ENCODE measurements at regions not wholly inside any gene's neighbourhood (a gene's known extent, or its start where the extent isn't known, plus 50 kb on each side); places are given as distances from the start of the nearest gene placed in this dataset.

DNA sequence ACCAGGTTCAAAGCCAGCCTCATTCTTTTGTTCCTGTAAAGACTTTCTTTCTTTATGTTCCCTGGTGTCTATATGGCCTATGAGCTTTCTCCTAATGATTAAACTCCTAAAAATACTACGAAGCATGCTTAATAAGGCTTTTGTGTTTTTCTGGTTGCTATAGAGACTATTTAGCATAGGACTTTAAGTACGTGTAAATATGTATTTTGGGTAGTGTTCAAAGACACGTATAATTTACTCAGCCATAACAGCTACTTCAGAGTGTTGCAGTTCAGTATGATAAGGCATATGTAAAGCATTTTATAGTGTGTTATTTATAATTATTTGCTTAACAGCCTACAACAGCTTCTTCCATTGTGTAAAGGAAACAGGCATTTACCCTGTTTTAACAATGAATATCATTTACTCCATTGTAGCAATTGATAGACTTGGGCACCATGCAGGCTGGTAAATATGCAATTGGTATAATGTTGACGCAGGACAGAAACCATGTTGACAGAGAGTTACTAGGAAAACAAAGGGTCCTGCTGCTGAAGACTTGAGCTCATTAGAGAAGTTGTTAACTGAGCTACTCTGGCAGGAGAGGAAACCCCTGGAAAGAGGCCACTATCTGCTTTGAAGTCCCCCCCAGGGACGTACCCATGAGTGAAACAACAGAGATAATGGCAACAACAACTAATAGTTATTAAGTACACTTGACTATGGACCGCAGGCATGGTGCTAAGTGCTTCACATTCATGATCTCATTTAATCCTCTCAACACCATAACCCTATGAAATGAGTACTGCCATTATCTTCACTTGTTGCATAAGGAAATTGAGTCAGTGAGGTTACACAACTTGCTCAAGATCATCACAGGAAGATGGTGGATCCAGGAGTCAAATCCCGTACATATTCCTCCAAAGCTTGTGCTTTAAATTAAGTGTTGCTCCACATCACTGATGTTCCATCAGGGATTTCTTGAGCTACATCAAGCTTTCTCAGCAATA lies 342.2 kb upstream of the DYNLRB2 start:
- H3K27ac Mint-ChIP-seq (ENCODE audit: unreplicated experiment): peak overlapping the region; percentile 92
- H3K4me1 Mint-ChIP-seq (ENCODE audit: unreplicated experiment): peaks cover 22% of the 10 kb centered on the region
- DNase-seq (ENCODE audit: extremely low spot score, unreplicated experiment): no peak
- no peak overlapping the region for H3K4me3 Mint-ChIP-seq (ENCODE audit: unreplicated experiment)
- H3K27me3 Mint-ChIP-seq (ENCODE audit: unreplicated experiment): no peaks in the 10 kb centered on the region
- H3K9me3 Mint-ChIP-seq (ENCODE audit: unreplicated experiment): no peaks in the 10 kb centered on the region
- H3K36me3 Mint-ChIP-seq (ENCODE audit: unreplicated experiment): no peaks in the 10 kb centered on the region
- TF ChIP-seq, protein P1, sequence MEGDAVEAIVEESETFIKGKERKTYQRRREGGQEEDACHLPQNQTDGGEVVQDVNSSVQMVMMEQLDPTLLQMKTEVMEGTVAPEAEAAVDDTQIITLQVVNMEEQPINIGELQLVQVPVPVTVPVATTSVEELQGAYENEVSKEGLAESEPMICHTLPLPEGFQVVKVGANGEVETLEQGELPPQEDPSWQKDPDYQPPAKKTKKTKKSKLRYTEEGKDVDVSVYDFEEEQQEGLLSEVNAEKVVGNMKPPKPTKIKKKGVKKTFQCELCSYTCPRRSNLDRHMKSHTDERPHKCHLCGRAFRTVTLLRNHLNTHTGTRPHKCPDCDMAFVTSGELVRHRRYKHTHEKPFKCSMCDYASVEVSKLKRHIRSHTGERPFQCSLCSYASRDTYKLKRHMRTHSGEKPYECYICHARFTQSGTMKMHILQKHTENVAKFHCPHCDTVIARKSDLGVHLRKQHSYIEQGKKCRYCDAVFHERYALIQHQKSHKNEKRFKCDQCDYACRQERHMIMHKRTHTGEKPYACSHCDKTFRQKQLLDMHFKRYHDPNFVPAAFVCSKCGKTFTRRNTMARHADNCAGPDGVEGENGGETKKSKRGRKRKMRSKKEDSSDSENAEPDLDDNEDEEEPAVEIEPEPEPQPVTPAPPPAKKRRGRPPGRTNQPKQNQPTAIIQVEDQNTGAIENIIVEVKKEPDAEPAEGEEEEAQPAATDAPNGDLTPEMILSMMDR (IDR thresholded peaks at IDR 0.05): no peak

DNA sequence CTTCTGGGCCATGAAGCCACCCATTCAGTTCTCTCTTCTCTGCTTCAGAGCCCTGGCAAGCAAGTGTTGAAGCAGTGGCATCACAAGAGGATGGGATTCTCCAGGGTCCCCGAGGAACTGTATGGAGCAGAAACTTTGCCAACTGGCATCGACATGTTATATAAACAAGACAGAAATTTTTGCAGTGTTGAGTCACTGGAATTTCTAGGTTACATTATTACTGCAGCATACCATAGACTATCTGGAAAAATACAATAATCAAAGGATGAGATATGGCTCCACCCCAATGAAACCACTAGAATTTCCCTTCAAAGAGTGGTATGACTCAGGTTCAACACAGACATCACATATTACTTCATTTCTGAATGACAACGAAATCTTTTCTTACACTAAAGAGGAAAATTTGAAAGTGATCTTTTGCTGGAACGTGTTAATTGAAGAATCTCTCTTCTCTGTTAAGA lies 343.0 kb upstream of the DYNLRB2 start:
- H3K27me3 Mint-ChIP-seq (ENCODE audit: unreplicated experiment): no peaks in the 10 kb centered on the region
- no peak for DNase-seq (ENCODE audit: extremely low spot score, unreplicated experiment)
- H3K4me3 Mint-ChIP-seq (ENCODE audit: unreplicated experiment): no peak overlapping the region
- peak overlapping the region; percentile 92 for H3K27ac Mint-ChIP-seq (ENCODE audit: unreplicated experiment)
- H3K4me1 Mint-ChIP-seq (ENCODE audit: unreplicated experiment): peaks cover 16% of the 10 kb centered on the region
- TF ChIP-seq, protein P1 (IDR thresholded peaks at IDR 0.05): no peak
- H3K9me3 Mint-ChIP-seq (ENCODE audit: unreplicated experiment): no peaks in the 10 kb centered on the region
- H3K36me3 Mint-ChIP-seq (ENCODE audit: unreplicated experiment): no peaks in the 10 kb centered on the region

DNA sequence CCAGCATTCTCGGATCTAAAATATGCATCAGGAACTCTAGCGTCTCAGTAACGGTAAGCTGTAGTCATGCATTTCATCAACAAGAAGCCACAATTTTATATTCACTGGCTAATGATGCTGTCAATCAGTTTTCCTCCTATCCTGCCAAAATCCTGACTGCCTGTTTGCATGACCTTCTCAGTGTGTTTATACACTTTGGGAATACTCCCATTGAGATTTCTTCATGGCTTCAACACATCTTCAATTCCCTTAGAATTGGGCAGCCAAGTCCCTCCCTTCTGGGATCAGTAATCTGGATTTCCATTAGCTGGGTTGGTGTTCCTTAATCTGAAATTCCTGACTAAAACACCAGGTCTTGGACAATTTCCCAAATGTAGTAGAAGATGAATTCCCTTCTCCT lies 348.9 kb upstream of the DYNLRB2 start:
- H3K9me3 Mint-ChIP-seq (ENCODE audit: unreplicated experiment): no peaks in the 10 kb centered on the region
- peaks cover 5% of the 10 kb centered on the region for H3K4me1 Mint-ChIP-seq (ENCODE audit: unreplicated experiment)
- H3K27me3 Mint-ChIP-seq (ENCODE audit: unreplicated experiment): no peaks in the 10 kb centered on the region
- TF ChIP-seq, protein P1 (IDR thresholded peaks at IDR 0.05): no peak
- no peak overlapping the region for H3K27ac Mint-ChIP-seq (ENCODE audit: unreplicated experiment)
- DNase-seq (ENCODE audit: extremely low spot score, unreplicated experiment): no peak
- no peaks in the 10 kb centered on the region for H3K36me3 Mint-ChIP-seq (ENCODE audit: unreplicated experiment)
- H3K4me3 Mint-ChIP-seq (ENCODE audit: unreplicated experiment): no peak overlapping the region

DNA sequence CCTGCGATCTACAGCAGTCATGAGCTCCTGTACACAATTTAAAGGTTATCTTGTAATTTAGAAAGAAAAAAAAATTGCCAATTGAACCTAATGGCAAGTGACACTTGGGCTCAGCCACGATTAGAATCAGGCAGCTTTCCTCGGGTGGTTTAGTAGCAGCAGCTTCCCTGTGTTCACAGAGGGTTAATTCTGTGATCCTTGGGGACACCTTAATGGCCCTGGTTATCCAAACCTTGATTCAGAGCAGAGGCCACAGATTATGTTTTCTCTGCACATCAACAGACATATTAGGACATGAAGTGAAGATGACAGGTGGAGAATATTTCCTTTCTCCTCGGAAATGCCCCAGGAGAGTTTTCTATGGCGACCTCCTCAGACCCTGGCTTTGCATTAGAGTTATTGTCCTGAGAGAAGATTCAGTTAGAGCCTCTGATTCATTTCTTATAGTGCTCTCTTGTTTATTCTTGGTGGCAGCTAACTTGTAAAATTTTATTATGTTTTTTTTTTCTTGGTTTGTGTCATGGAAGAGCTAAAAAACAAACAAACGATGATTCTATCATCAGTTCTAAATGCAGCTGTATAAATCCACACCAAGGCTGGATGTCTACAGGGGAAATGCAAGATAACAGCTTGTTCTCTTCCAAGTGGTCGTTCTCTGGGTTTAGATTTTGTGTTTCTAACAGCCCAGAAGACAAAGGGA lies 351.2 kb upstream of the DYNLRB2 start:
- no peak overlapping the region for H3K4me3 Mint-ChIP-seq (ENCODE audit: unreplicated experiment)
- peaks cover 5% of the 10 kb centered on the region for H3K4me1 Mint-ChIP-seq (ENCODE audit: unreplicated experiment)
- no peaks in the 10 kb centered on the region for H3K27me3 Mint-ChIP-seq (ENCODE audit: unreplicated experiment)
- H3K27ac Mint-ChIP-seq (ENCODE audit: unreplicated experiment): no peak overlapping the region
- H3K36me3 Mint-ChIP-seq (ENCODE audit: unreplicated experiment): no peaks in the 10 kb centered on the region
- no peaks in the 10 kb centered on the region for H3K9me3 Mint-ChIP-seq (ENCODE audit: unreplicated experiment)
- TF ChIP-seq, protein P1 (IDR thresholded peaks at IDR 0.05): no peak
- DNase-seq (ENCODE audit: extremely low spot score, unreplicated experiment): no peak

DNA sequence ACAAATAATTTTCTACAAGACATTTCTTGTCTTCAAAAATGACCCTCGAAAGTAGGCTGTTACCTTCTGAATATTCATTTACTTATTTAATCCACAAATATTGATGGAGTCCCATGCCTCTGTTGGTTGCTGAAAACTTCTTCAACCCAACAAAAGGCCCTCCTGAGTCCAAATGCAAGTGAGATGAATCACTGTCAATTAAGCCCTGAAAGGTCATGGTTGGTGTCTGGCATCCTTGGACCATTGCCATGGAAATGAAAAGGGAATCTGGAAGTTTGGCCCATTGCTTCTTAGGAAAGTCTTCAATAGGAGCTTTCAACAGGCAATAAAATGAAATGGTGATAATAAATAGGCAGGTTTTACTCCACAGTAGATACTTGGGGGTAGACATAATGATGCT lies 364.7 kb upstream of the DYNLRB2 start:
- Mint-ChIP-seq H3K27me3 (ENCODE audit: unreplicated experiment) (no peaks in the 10 kb centered on the region), H3K36me3 (ENCODE audit: unreplicated experiment) (no peaks in the 10 kb centered on the region), H3K9me3 (ENCODE audit: unreplicated experiment) (no peaks in the 10 kb centered on the region), H3K4me1 (ENCODE audit: unreplicated experiment) (peaks cover 40% of the 10 kb centered on the region), H3K4me3 (ENCODE audit: unreplicated experiment) (no peak overlapping the region), H3K27ac (ENCODE audit: unreplicated experiment) (no peak overlapping the region)
- no peak for DNase-seq (ENCODE audit: extremely low spot score, unreplicated experiment)
- TF ChIP-seq, protein P1 (IDR thresholded peaks at IDR 0.05): no peak

Measured in osteocyte (in vitro differentiated cells).